Neural cell (in vitro differentiated cells): ENCODE measurements at regions not wholly inside any gene's neighbourhood (a gene's known extent, or its start where the extent isn't known, plus 50 kb on each side); places are given as distances from the start of the nearest gene placed in this dataset.

Experiments
- CTCF ChIP-seq: fragments of 450-650 bp; IDR thresholded peaks from 2 replicates; pipeline ENCODE4 v1.5.1; 2014; ENCODE audit warnings: antibody characterized with exemption, mild to moderate bottlenecking, moderate library complexity; ENCODE audit not compliant: poor library complexity, severe bottlenecking
- EP300 ChIP-seq: fragments of 450-650 bp; conservative IDR thresholded peaks from 2 replicates; pipeline ENCODE4 v1.6.1; 2014; ENCODE audit warnings: antibody characterized with exemption, mild to moderate bottlenecking, moderate library complexity; ENCODE audit not compliant: poor library complexity, severe bottlenecking
- TAF1 ChIP-seq: IDR thresholded peaks from 2 replicates; pipeline ENCODE4 v1.6.1; 2012; ENCODE audit warnings: low read depth

- no peak for TF ChIP-seq TAF1
- TF ChIP-seq CTCF: no peak
- TF ChIP-seq EP300: no peak
Measured at GRCh38 chr10:57715233-57715632, 552.5 kb downstream of the IPMK start.
